ENCODE measurements at regions not wholly inside any gene's neighbourhood (a gene's known extent, or its start where the extent isn't known, plus 50 kb on each side); places are given as distances from the start of the nearest gene placed in this dataset.
A peak's percentile ranks its signal among the peaks of the same experiment; 100 is the strongest.

- peak; percentile 9; the same call in 1 of the 2 replicates for TF ChIP-seq CTCF (IDR thresholded peaks at IDR 0.05; ENCODE audit: low read length)
- TF ChIP-seq EZH2 (IDR thresholded peaks at IDR 0.05; ENCODE audit: borderline replicate concordance, low read length) = no peak
These were observed 54.6 kb upstream of the URI1 start for GRCh38 chr19:29887442-29887855.
